NCI-H446 treated with DMSO at 0.1 percent for 48 hours (cell line): ENCODE measurements at regions not wholly inside any gene's neighbourhood (a gene's known extent, or its start where the extent isn't known, plus 50 kb on each side); places are given as distances from the start of the nearest gene placed in this dataset.

Experiments
- DNase-seq: peaks from one replicate; lab custom pipeline; 2025; lab: John Stamatoyannopoulos, UW

DNA sequence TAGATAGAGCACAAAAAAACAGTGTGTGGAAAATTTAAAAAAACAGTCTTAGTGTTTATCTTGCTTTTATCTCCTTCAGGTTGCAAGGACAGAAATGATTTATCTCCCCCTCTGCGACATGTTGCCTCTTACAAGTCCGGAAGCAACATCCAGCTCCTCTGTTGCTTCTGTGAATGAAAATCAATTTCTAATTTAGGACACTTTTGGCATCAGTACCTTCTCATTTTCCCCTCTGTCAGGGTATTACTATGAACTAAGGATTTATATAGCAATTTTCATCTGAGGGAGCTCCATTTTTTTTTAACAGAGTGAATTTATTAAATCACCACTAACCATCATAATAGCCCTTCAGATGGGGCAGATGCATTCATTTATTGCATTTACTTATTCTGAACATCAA is 116.6 kb upstream of the PLXNC1 start:
- no peak for DNase-seq

DNA sequence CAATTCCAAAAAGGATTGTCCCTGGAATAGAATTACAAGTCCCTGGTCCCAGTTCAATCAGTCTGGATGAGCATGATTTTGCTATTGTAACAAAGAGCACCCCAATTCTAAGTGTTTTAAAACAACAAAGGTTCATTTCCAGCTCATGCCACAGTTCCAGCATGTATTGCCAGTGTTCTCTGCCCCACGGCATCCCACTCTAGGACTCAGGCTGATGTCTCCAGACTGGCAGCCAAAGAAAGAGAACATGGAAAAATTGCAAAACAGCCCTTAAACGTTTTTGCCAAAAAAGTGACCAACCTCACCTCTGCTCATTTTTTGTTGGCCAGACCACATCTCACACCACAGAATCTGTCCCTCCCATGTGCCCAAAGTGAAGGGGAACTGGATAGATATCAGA is 116.0 kb upstream of the PLXNC1 start:
- no peak for DNase-seq

DNA sequence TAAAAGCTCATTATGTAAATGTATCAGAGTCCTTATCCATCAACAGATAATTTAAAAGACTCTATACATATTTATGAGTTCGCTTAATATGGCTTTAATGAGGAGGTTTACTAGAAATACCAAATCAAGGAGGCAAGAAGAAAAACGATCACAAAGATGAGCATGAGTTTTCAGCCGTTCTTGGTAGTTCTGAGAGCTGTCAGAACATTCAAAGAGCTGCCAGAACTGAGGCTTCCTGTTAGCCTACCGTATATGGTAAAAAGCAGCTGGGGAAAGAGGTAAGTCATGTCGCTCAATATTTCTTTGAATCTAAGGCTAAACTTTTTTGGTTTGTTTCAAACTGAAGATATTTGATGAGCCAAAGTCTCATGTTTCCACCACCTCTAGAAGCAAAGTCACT is 115.3 kb upstream of the PLXNC1 start:
- no peak for DNase-seq

DNA sequence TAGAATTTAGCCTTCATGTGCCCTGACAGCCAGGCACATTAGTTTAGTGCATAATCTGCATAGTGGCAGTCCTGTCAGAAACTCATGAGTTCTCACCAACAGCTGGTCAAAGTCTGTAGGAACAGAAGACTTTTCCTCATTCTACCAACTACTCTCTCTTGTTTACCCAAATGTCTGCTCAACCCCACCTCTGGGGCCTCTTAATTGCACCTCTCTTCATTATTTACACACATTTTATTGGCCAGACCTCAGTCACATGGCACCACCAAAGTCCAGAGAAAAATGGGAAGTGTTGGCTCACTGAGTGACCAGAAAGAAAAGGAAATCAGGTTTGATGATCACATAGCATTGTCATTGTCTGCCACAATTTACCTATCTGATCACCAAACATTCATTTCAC is 114.6 kb upstream of the PLXNC1 start:
- DNase-seq, result no peak

DNA sequence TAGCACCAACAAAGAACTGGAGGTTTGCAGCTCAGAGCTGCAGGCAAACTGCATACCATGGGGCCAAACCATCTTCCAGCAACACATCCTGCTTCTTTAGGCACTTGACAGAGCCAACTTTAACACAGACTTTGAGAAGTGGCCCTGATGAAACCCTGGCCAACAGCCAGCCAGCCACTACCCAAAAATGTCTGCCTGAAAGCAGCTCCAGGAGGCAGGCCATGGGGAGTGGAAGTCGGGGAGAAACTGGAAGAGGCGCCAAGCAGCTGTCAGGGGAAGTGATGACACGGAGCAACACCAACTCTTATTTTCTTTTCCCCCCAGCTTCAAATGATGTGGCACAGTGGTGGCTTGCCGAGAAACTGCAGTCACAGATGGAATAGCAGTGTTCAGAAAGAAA is 110.9 kb upstream of the PLXNC1 start:
- peak; percentile 18 for DNase-seq

DNA sequence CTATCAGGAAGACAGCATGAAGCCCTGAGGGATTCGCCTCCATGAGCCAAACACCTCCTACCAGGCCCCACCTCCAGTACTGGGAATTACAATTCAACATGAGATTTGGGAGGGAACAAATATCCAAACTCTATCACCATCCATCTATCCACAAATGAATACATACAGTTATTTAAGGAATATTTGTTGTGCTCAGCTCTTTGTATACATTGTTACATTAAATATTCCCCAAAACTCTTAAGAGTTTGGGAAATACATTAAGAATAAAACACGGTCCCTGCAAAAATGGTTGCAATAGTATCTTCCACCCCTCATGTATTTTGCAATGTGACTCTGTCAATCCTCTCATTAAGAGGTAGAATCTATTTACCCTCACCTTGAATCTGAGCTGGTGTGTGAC is 109.8 kb upstream of the PLXNC1 start:
- DNase-seq, result no peak

DNA sequence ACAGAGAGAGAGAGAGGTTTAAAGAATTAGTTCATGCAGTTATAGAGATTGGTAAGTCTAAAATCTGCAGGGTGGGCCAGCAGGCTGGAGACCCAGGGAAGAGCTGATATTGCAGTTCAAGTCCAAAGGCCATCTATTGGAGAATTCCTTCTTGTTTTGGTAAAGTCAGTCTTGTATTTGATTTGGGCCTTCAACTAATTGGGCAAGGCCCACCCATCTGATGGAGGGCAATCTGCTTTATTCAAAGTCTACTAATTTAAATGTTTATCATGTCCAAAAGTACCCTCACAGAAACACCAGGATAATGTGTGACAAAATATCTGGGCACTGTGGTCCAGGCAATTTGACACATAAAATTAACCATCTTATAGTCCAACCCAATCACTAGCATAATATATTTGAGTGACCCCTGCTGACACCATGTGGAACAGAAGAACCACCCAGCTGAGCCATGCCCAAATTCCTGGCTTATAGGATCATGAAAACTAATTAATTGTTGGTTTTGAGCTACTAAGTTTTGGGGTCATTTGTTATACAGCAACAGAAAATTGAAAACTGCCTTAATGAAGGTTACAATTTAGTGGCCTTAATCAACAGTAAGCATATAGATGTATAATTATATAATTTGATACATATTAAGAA is 109.1 kb upstream of the PLXNC1 start:
- DNase-seq, result no peak

DNA sequence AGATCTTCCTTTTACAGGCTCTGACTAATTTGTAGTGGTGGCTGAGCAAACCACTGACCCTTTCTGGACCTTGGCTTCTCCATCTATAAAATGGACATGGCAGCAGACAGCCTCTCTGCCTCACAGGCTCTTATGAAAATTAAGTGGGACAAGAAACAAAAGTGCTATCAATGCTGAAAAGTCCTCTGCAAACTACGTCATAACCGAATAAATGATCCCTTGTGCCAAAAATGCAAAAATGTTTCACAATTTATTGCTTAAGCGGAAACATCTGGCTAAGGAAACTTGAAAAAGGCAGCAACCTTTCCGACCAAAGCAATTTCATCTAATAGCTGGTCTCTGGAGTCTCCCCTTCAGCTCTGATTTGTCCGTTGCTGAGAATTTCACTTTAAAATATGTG is 108.5 kb upstream of the PLXNC1 start:
- DNase-seq, result no peak

DNA sequence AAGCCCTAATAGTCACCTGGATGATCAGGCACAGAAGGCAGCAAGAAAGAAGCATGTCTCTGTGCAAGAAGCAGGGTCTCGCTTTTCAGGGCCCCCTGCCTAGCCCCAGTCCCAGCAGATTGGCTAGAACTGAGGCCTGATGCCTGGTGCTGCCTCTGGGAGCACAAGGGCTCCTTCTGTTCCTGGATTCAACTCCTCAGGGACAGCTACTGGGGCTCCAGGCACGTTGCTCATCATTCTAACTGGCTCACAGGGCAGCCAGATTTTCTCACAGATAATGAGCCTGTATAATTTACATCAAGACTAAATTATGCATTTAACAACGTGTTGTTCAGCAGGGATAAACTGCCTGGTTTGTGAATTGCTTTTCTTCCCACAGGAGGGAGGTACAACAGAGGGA is 106.5 kb upstream of the PLXNC1 start:
- DNase-seq, result no peak

DNA sequence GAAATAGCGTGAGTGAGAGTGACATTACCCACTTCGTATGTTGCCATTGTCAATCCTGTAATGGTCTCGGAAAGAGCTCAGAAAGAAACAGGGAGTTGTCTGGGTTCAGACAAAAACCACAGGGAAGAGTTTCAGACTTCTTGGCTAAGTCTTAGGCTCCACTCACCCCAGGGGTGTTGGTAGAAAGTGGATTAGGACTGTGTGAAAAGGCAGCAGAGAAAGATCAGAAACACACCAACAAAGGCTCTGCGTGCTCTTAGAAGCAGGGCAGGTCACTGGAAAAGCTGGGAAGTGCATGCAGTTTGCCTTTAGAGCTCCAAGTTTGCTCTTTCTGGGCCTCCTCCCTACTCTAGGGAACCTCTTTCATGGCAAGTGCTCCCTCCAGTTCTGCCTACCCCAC is 106.1 kb upstream of the PLXNC1 start:
- DNase-seq, result no peak

DNA sequence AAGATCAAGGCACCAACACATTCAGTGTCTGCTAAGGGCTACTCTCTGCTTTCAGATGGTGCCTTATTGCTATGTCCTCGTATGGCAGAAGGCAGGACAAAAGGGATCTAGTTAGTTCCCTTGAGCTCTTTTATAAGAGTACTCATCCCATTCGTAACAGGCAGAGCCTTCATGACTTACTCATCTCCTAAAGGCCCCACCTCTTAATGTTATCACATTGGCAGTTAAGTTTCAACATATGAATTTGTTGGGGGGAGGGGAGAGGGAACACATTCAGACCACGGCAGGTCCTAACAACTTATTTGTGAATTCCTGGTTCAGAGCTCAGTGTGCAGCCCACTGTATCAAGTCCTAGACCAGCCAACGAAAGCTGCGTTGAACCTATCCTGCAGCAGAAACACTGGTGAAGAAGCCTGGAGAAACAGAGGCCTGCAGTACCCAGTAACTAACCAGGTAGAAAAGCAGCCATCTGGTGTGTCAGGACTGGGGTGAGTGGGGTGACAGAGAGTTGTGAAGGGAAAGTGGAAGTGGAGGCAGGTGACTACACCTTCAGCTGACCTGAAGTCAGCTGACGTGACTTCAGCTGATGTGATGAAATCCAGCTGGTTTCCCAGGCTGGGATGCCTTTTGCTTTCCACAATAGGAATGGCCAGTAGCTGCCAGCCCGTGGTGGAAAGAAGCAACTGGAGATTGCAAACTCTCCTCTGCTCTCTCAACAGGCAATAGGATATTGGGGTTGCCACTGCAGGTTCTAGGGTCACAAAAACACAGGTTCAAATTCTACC is 101.6 kb upstream of the PLXNC1 start:
- DNase-seq, result no peak

DNA sequence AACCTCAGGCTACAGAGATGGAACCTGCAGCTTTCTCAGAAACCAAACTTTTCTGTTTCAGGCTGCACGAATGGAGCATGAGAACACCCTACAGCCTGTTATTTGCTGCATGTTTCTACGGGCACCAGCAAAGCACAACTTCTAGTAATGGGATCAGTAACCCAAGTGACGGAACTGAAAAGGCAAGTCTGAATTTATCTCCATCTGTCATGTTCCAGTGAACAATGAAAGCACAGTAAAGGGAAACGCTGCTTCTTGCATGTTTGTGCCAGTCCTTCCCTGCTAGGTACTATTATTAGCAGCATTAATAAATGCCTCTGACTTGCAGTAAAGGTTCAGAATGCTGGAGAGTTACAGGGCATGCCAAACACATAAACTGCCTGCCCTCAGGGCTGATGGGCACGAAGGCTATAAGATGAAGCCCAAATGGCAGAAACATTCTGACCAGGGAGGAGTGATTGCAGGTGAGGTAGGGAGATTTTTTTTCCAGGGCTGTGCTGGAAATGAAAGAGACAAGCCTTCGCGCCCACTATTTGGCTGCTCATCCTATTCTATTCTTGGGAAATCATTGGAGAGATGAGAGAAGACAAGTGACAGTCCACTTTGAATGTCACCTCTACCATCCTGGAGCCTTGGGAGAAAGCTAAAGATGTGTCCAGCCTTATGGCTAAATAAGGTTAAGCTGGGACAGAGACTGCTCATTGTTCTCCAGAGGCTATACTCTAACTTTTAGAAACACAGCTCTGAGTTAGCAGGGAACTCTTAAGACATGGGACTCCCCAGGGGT is 100.4 kb upstream of the PLXNC1 start:
- DNase-seq, result peak; percentile 40

DNA sequence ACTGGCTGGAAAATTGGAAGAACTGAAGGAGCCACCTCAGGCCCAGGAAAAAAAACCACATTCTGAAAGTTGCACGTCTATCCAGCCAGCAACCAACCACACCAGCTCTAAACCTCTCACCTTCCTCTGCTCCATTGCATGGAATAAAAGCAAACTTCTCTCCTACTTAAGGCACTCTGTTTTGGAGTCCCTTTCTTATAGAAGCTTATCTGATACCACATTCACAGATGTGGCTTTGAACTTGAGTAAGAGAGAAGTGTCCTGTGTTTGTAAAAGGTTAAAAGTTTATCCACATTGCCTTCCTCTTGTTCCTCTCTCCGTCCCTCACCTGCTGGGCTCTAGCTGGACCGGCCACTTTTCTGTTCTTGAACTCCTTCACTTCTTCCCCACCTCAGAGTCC is 99.6 kb upstream of the PLXNC1 start:
- DNase-seq, result no peak

DNA sequence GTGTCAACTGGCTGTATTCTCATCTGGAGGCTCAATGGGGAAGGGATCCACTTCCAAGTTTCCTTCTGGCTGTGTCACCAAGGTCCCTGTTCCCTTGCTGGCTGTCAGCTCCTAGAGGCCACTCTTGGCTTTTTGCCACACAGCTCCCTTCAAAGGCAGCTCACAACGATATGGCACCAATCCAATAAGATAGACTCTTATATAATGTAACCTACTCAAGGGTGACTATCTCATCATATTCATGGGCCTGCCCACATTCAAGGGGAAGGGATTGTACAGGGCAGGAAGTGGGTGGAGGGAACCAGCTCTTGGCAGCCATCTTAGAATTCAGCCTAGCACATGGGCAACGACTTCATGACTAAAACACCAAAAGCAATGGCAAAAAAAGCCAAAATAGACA is 98.7 kb upstream of the PLXNC1 start:
- DNase-seq, result no peak

DNA sequence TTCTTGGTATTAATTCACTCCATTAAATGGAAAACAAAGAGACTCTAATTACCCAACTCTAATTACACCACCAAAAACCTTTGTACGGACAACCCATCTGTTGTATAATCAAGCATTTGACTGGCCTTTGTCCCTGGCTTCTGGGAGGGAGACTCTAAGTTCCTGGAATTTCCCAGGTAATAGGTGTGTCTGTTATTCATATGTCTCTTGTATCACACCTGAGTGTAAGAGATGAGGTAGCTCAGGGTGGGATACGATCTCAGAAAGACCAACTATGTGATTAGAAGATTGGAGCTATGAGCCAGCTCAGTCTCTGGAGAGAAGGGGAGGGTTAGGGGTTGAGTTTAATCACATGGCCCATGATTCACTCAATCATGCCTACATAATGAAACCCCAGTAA is 94.7 kb upstream of the PLXNC1 start:
- DNase-seq, result no peak

DNA sequence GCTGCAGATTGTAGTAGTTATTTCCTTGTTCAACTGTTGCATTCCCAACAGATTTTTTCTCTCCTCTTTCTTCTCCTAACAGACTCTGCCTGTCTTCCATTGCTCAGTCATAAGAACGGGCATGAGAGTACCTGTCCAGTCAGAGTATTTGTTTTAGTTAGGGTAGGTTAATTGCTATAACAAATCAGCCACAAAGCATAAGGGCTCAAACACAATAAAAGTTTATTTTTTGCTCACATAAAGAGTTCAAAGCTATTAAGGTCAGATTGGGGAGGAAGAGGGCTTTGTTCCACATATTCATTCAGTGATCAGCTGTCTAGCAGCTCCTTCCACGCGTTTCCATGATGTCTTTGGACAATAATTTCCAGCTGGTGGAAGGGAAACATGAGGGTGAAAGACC is 92.8 kb upstream of the PLXNC1 start:
- DNase-seq, result no peak

DNA sequence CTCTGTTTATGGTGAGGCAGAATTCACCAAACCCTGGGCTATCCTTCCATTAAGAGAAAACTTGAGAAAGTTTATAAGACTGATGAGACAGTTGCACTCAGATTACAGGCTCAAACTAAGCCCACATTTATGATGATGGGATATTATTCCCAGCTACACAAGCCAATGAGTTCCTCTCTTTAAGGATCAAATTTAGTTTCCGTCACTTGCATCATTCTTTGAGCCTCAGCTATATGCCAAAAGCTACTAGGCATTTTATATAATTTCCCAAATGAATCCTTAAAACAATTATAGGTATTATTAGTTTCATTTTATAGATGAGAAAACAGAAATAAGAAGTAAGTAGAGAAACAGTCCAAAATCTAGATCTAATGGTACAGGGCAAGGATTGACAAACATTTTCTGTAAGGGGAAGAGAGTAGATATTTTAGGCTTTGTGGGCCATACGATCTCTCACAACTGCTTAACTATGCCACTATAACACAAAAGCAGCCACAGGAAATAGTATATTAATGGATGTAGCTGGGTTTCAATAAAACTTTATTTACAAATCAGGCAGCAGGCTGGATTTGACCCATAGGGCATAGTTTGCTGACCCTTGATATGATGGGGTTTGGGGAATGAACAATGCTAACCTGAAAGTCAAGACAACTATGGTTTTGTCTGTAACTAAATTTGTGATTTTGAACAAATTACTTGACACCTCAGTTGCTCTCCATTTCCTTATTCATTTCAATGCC is 91.8 kb upstream of the PLXNC1 start:
- DNase-seq, result no peak

DNA sequence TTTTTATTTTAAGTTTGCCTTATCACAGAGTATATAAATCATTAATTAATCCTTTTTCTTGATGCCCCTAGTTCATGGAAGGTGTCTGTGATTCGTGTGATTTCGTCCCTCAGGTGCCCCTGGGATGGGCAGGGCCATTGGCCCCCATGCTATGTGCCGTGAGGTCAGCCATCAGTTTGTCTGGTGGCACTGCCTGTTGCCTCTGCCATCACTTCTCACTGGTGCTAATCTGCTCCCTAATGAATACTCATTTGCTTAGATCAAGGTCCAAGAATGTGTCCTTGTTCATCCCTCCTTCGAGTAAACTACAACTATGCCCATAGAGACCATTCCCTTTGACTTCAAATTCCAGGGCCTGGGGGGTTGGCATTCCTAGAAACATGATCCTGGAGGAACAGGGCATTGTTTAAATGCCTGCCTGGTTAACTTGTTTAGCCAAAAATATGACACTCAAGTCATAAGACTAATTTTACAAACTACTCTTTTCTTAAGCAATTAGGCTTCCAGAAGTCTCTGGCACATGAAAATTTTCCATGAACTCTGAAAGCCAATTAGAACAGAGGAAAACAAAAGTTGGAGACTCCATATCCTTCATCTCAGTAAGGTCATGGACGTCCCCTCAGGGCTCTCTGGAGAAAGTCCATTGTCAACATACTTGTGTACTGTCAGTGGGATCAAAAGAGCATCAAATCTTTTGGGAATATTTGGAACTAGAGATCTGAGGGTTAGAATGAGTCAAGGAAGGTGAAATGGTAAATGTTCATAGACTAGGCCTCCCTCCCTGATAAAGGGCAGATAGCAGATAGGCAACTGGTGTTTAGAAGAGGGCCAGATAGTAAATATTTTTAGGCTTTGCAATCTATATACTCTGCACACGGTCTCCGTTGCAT is 90.9 kb upstream of the PLXNC1 start:
- DNase-seq, result no peak

DNA sequence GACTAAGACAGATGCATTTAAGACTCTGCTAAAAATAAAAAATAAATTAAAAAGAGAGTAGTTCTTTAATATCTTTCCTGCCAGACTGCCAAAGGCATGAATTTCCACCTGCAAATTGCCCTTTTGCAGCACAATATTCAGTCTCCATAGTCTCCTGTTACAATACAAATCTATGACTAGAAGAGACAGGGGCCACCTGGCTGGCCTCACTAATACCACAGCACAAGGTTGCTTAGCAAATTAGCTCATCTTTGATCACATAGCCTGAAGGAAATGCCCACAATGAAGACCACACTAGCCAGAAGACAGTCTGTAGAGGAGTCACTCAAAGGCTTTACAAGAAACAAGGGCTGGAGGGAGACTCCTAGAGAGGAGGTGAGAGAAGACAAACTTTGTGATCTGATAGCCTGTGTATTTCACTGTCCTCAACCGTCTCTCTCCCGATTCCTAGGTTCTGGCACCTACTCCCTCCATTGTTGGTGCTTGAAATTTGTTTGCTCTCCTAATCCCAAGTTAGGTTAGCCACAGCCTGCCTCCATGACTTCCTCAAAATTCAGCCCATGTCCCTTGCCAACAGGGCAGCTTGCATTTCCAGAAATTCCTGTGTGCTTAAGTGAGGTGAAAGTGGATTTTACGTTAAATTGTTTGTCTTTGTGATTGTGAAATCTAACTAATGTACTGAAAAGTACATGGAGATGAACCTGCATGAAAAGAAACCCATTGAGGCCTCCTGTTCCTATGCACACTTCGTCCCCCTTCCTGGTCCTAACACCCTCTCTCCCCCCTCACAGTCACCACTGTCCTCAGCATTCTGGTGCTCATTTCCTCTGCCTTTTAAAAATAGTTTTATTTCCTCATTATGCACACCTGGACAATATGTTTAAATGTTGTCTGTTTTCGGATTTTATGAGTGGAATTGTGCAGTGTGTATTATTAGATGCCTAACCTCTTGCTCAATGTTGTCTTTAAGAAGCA is 88.7 kb upstream of the PLXNC1 start:
- no peak for DNase-seq

DNA sequence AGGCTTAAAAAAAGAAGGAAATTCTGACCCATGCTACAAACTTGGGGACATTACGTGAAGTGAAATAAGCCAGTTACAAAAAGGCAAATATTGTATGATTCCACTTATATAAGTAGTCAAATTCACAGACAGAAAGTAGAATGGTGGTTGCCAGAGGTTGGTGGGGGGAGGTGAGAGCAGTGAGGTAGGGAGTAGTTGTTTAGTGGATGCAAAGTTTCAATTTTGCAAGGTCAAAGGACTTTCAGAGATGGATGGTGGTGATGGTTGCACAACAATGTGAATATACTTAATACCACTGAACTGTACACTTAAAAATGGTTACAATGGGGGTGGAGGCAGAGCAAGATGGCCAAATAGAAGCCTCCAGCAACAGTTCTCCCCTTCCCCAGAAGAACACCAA is 86.2 kb upstream of the PLXNC1 start:
- no peak for DNase-seq
